ENCODE measurements at regions not wholly inside any gene's neighbourhood (a gene's known extent, or its start where the extent isn't known, plus 50 kb on each side); places are given as distances from the start of the nearest gene placed in this dataset.
"Not testable (repeated sequence)": the region's sequence is repeated elsewhere in the genome, so short reads cannot be mapped to it uniquely, and the experiment has no call there.

DNA sequence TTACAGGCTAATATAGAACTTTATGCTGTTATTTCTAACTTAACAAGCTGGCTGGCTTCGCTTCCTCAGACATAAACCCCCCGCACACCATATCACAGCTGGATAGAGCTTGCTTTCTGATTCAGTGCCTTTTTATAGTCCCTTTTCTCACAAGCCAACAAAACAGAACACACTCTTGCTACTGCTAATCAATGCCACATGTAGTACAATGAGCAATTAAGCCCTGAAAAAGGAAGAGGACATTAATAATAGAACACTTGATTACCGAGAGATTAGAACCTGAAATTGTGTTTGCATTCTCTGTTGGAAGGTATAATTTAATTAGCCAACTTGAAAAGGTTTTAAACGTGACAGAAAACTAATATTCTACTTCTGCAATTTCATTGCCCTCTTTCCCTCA is 267.7 kb upstream of the CYRIA start:
- Histone ChIP-seq H3K27ac (ENCODE audit: low read depth in 1 of 2, low read length in 2 of 2) (no peak overlapping the region), H3K27me3 (ENCODE audit: control insufficient read depth in 1 of 2, insufficient read depth in 2 of 2, low read length in 1 of 2) (no peaks in the 10 kb centered on the region), H3K9me3 (ENCODE audit: control insufficient read depth, low read length) (no peaks in the 10 kb centered on the region), H3K4me3 (ENCODE audit: low read length in 2 of 2) (no peak overlapping the region), H3K4me1 (ENCODE audit: control insufficient read depth in 1 of 2, insufficient read depth in 2 of 2, low read length in 2 of 2) (no peaks in the 10 kb centered on the region), H3K36me3 (ENCODE audit: control insufficient read depth in 1 of 2, insufficient read depth in 2 of 2, low read length in 1 of 2) (no peaks in the 10 kb centered on the region)
- ATAC-seq (ENCODE audit: low FRiP score) (no peak), DNase-seq (no peak)
- intact Hi-C loops (cut with DNase I), result no loop called here
- 46 to 48% methylated on average over 4 of the region's 4 CpGs for WGBS, 2 donors

DNA sequence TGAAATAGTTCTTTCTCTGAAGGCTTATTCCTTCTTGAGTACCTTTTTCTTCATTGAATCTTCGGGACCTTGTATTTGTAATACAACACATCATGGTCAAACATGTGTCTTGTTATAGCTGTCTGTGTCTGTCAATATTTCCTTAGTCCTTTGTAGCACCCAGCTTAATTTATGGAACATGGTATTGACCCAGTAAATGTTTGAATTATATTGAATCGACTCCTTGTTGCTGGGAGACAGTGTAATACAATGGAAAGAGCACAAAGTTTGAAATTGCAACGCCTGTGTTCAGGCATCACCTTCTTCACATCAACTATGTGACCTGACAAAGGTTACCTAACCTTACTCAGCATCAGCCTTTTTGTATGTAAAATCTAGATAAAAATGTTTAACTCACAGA is 267.2 kb upstream of the CYRIA start:
- Histone ChIP-seq H3K27ac (ENCODE audit: low read depth in 1 of 2, low read length in 2 of 2) (no peak overlapping the region), H3K9me3 (ENCODE audit: control insufficient read depth, low read length) (no peaks in the 10 kb centered on the region), H3K4me3 (ENCODE audit: low read length in 2 of 2) (no peak overlapping the region), H3K4me1 (ENCODE audit: control insufficient read depth in 1 of 2, insufficient read depth in 2 of 2, low read length in 2 of 2) (no peaks in the 10 kb centered on the region), H3K36me3 (ENCODE audit: control insufficient read depth in 1 of 2, insufficient read depth in 2 of 2, low read length in 1 of 2) (no peaks in the 10 kb centered on the region), H3K27me3 (ENCODE audit: control insufficient read depth in 1 of 2, insufficient read depth in 2 of 2, low read length in 1 of 2) (no peaks in the 10 kb centered on the region)
- ATAC-seq (ENCODE audit: low FRiP score) (no peak), DNase-seq (no peak)
- WGBS, 2 donors, result 72 to 78% methylated on average over 3 of the region's 3 CpGs
- intact Hi-C loops (cut with DNase I), result no loop called here

DNA sequence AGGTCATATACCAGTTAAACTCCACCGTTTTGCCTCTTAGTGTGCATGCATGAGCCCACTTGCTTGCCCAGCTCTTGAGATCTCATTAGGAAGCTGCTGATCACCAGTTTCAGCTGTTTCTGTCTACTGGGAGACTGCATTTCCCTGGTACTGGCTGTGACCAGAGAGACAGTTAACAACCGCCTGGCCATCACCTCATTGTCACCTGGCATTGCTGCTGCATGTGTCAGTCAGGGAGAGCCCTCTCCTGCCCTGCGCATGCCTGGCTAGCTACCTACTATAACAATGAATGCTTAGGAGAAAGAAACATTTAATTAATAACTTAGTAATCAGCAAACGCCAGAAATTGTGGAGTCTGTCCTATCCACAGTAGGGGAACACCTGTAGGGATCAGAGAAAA is 265.8 kb upstream of the CYRIA start:
- ATAC-seq (ENCODE audit: low FRiP score), result no peak
- H3K36me3 ChIP-seq (ENCODE audit: control insufficient read depth in 1 of 2, insufficient read depth in 2 of 2, low read length in 1 of 2), result no peaks in the 10 kb centered on the region
- WGBS, 2 donors, result 70 to 74% methylated on average over 4 of the region's 4 CpGs
- DNase-seq, result no peak
- intact Hi-C loops (cut with DNase I), result no loop called here
- no peaks in the 10 kb centered on the region for H3K4me1 ChIP-seq (ENCODE audit: control insufficient read depth in 1 of 2, insufficient read depth in 2 of 2, low read length in 2 of 2)
- no peak overlapping the region for H3K4me3 ChIP-seq (ENCODE audit: low read length in 2 of 2)
- no peaks in the 10 kb centered on the region for H3K9me3 ChIP-seq (ENCODE audit: control insufficient read depth, low read length)
- no peaks in the 10 kb centered on the region for H3K27me3 ChIP-seq (ENCODE audit: control insufficient read depth in 1 of 2, insufficient read depth in 2 of 2, low read length in 1 of 2)
- H3K27ac ChIP-seq (ENCODE audit: low read depth in 1 of 2, low read length in 2 of 2), result no peak overlapping the region

DNA sequence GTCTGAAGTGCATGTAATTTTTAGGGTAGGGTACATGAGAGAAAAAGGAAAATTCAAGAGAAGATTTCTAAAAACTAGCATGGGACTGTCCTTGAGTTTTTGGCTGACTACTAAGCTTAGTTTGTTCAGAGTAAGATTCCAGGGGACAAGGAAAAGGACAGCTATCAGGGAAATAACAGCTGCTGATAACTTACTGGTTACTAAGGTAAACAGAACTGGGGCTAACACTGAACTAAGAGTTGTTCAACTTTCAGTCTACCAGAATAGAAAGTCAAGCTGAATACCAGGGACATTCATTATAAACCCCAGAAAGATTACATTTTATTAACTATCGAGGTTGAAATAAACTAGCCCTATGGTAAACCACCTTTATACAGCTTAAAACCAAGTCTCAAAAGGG is 261.8 kb upstream of the CYRIA start:
- H3K4me3 ChIP-seq (ENCODE audit: low read length in 2 of 2), result no peak overlapping the region
- intact Hi-C loops (cut with DNase I), result no loop called here
- ATAC-seq (ENCODE audit: low FRiP score) (no peak), DNase-seq (no peak)
- no peaks in the 10 kb centered on the region for H3K36me3 ChIP-seq (ENCODE audit: control insufficient read depth in 1 of 2, insufficient read depth in 2 of 2, low read length in 1 of 2)
- no peak overlapping the region for H3K27ac ChIP-seq (ENCODE audit: low read depth in 1 of 2, low read length in 2 of 2)
- no peaks in the 10 kb centered on the region for H3K4me1 ChIP-seq (ENCODE audit: control insufficient read depth in 1 of 2, insufficient read depth in 2 of 2, low read length in 2 of 2)
- no peaks in the 10 kb centered on the region for H3K27me3 ChIP-seq (ENCODE audit: control insufficient read depth in 1 of 2, insufficient read depth in 2 of 2, low read length in 1 of 2)
- WGBS, 2 donors, result 78 to 85% methylated on average over 1 of the region's 1 CpG
- no peaks in the 10 kb centered on the region for H3K9me3 ChIP-seq (ENCODE audit: control insufficient read depth, low read length)

DNA sequence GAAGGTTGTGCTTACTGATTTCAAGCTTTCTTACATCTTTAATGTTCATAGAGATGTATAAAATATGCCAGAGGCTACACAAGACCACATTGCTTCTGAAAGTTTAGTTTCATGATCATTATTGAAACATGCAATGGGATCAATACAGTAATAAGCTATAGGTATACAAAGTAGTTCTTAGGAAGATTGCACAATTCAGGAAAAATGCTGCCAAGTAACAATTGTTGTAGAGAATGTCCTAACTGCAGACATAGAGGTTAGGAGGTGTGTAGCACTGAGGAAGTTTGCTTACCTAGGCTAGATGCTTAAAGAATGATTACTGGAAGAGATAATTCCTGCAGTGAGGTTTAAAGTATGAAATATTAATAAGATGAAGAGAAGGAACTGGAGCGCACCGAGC is 259.5 kb upstream of the CYRIA start:
- no peak overlapping the region for H3K27ac ChIP-seq (ENCODE audit: low read depth in 1 of 2, low read length in 2 of 2)
- intact Hi-C loops (cut with DNase I), result no loop called here
- no peak for ATAC-seq (ENCODE audit: low FRiP score)
- H3K4me1 ChIP-seq (ENCODE audit: control insufficient read depth in 1 of 2, insufficient read depth in 2 of 2, low read length in 2 of 2), result no peaks in the 10 kb centered on the region
- H3K36me3 ChIP-seq (ENCODE audit: control insufficient read depth in 1 of 2, insufficient read depth in 2 of 2, low read length in 1 of 2), result no peaks in the 10 kb centered on the region
- no peak overlapping the region for H3K4me3 ChIP-seq (ENCODE audit: low read length in 2 of 2)
- H3K27me3 ChIP-seq (ENCODE audit: control insufficient read depth in 1 of 2, insufficient read depth in 2 of 2, low read length in 1 of 2), result no peaks in the 10 kb centered on the region
- no peaks in the 10 kb centered on the region for H3K9me3 ChIP-seq (ENCODE audit: control insufficient read depth, low read length)
- WGBS, 2 donors, result 88 to 92% methylated on average over 2 of the region's 2 CpGs
- no peak for DNase-seq

DNA sequence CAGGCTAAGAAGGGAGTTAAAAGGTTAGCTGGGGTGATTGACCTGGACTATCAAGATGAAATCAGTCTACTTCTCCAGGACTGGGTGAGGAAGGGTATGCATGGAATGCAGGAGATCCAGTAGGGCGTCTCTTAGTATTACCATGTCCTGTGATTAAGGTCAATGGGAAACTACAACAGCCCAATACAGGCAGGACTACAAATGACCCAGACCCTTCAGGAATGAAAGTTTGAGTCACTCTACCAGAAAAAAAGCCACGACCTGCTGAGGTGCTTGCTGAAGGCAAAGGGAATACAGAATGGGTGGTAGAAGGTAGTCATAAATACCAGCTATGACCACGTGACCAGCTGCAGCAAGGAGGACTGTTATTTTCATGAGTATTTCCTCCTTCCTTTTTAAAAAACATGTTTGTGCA is 249.7 kb upstream of the CYRIA start:
- H3K4me3 ChIP-seq (ENCODE audit: low read length in 2 of 2); intact Hi-C loops (cut with DNase I); H3K27me3 ChIP-seq (ENCODE audit: control insufficient read depth in 1 of 2, insufficient read depth in 2 of 2, low read length in 1 of 2); H3K9me3 ChIP-seq (ENCODE audit: control insufficient read depth, low read length); DNase-seq; H3K36me3 ChIP-seq (ENCODE audit: control insufficient read depth in 1 of 2, insufficient read depth in 2 of 2, low read length in 1 of 2); ATAC-seq (ENCODE audit: low FRiP score); H3K4me1 ChIP-seq (ENCODE audit: control insufficient read depth in 1 of 2, insufficient read depth in 2 of 2, low read length in 2 of 2); H3K27ac ChIP-seq (ENCODE audit: low read depth in 1 of 2, low read length in 2 of 2): not testable (repeated sequence)
- 55 to 64% methylated on average over 3 of the region's 3 CpGs for WGBS, 2 donors

DNA sequence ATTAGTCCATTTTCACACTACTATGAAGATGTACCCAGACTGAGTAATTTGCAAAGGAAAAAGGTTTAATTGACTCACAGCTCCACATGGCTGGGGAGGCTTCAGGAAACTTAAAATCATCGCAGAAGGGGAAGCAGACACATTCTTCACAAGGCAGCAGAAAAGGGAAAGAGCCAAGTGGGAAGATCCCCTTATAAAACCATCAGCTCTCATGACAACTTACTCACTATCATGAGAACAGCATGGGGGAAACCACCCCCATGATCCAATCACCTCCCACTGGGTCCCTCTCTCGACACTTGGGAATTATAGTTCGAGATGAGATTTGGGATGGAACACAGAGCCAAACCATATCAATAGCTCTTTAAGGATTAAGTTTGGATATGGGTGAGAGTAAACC is 246.1 kb upstream of the CYRIA start:
- no peak overlapping the region for H3K4me3 ChIP-seq (ENCODE audit: low read length in 2 of 2)
- WGBS, 2 donors, result 57 to 69% methylated on average over 3 of the region's 3 CpGs
- H3K27ac ChIP-seq (ENCODE audit: low read depth in 1 of 2, low read length in 2 of 2), result no peak overlapping the region
- no peaks in the 10 kb centered on the region for H3K4me1 ChIP-seq (ENCODE audit: control insufficient read depth in 1 of 2, insufficient read depth in 2 of 2, low read length in 2 of 2)
- no peak for DNase-seq
- H3K27me3 ChIP-seq (ENCODE audit: control insufficient read depth in 1 of 2, insufficient read depth in 2 of 2, low read length in 1 of 2), result no peaks in the 10 kb centered on the region
- no peaks in the 10 kb centered on the region for H3K9me3 ChIP-seq (ENCODE audit: control insufficient read depth, low read length)
- intact Hi-C loops (cut with DNase I), result no loop called here
- H3K36me3 ChIP-seq (ENCODE audit: control insufficient read depth in 1 of 2, insufficient read depth in 2 of 2, low read length in 1 of 2), result no peaks in the 10 kb centered on the region
- ATAC-seq (ENCODE audit: low FRiP score), result no peak

DNA sequence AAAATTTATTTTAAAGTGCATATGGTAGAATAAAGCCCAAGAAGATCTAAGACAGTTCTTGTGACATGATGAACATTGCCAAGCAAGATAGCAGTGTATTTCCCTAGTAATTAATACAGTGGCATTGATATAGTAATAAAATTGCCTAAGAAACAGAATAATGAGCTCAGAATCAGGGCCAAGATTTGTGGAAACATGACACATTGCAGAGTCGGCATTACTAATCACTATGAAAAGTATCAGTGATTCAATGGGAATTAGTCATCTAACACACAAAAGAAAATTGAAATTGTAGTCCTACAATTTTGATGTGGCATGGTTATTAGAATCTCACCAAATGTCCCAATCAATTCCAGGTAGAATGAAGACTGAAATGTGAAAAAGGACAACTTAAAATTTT is 243.0 kb upstream of the CYRIA start:
- H3K27me3 ChIP-seq (ENCODE audit: control insufficient read depth in 1 of 2, insufficient read depth in 2 of 2, low read length in 1 of 2), result no peaks in the 10 kb centered on the region
- intact Hi-C loops (cut with DNase I), result no loop called here
- ATAC-seq (ENCODE audit: low FRiP score) (no peak), DNase-seq (no peak)
- H3K4me3 ChIP-seq (ENCODE audit: low read length in 2 of 2), result no peak overlapping the region
- WGBS, 2 donors, result 79 to 81% methylated on average over 1 of the region's 1 CpG
- no peaks in the 10 kb centered on the region for H3K36me3 ChIP-seq (ENCODE audit: control insufficient read depth in 1 of 2, insufficient read depth in 2 of 2, low read length in 1 of 2)
- peaks cover 1% of the 10 kb centered on the region for H3K9me3 ChIP-seq (ENCODE audit: control insufficient read depth, low read length)
- no peaks in the 10 kb centered on the region for H3K4me1 ChIP-seq (ENCODE audit: control insufficient read depth in 1 of 2, insufficient read depth in 2 of 2, low read length in 2 of 2)
- H3K27ac ChIP-seq (ENCODE audit: low read depth in 1 of 2, low read length in 2 of 2), result no peak overlapping the region

DNA sequence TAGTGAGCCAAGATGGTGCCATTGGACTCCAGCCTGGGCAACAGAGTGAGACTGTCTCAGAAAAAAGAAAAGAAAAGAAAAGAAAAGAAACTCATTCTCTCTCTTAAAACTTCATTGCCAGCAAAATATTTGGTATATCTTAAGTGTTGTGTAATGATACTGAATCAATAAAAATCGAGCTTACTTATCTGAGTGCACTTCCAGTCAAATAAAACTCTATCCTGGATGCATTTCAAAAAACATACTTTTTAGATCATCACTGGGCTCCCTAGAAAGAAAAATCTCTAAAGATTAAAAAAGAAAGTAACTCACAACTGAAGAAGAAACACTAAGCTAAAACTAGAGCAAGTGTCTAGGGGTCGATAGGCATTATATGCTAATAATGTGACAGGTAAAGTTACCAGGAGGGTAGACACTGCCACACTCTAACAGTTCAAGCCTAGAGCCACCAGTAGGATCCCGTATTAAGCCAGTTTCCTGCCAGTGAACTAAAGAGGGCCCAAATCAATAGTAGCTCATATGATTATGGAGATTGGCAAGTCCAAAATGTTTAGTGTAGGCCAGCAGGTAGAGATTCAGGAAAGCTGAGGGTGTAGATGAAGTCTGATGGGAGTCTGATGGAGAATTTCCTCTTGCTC is 242.1 kb upstream of the CYRIA start:
- 64 to 65% methylated on average over 3 of the region's 3 CpGs for WGBS, 2 donors
- Histone ChIP-seq H3K9me3 (ENCODE audit: control insufficient read depth, low read length) (peaks cover 1% of the 10 kb centered on the region), H3K27ac (ENCODE audit: low read depth in 1 of 2, low read length in 2 of 2) (no peak overlapping the region), H3K4me3 (ENCODE audit: low read length in 2 of 2) (no peak overlapping the region), H3K4me1 (ENCODE audit: control insufficient read depth in 1 of 2, insufficient read depth in 2 of 2, low read length in 2 of 2) (no peaks in the 10 kb centered on the region), H3K27me3 (ENCODE audit: control insufficient read depth in 1 of 2, insufficient read depth in 2 of 2, low read length in 1 of 2) (no peaks in the 10 kb centered on the region), H3K36me3 (ENCODE audit: control insufficient read depth in 1 of 2, insufficient read depth in 2 of 2, low read length in 1 of 2) (no peaks in the 10 kb centered on the region)
- DNase-seq, result no peak
- intact Hi-C loops (cut with DNase I), result no loop called here
- no peak for ATAC-seq (ENCODE audit: low FRiP score)

All from aorta (tissue), 5 donors.